HAP-1 (cell line): ENCODE measurements at regions not wholly inside any gene's neighbourhood (a gene's known extent, or its start where the extent isn't known, plus 50 kb on each side); places are given as distances from the start of the nearest gene placed in this dataset.

Source experiments
- DNase-seq, 2 experiments: peaks; one replicate each; pipeline ENCODE4 v3.0.0-alpha.2; 2016 to 2020; ENCODE audit warnings: low spot score in 2 of 2
- H3K27me3 ChIP-seq: fragments of 250-450 bp; sonication (Bioruptor Pico); 2 replicates; pipeline ENCODE4 v1.5.1; 2020; ENCODE audit warnings: low read depth, mild to moderate bottlenecking, moderate library complexity
- H3K36me3 ChIP-seq: fragments of 250-450 bp; sonication (Bioruptor Pico); replicated peaks from 2 replicates; pipeline ENCODE4 v1.5.1; 2020; ENCODE audit warnings: mild to moderate bottlenecking
- H3K4me1 ChIP-seq: fragments of 250-450 bp; sonication (Bioruptor Pico); 2 replicates; pipeline ENCODE4 v1.5.1; 2020; ENCODE audit warnings: mild to moderate bottlenecking
- H3K4me3 ChIP-seq: fragments of 250-450 bp; sonication (Bioruptor Pico); 2 replicates; pipeline ENCODE4 v1.5.1; 2020; ENCODE audit warnings: mild to moderate bottlenecking, moderate library complexity
- H3K9me3 ChIP-seq: fragments of 250-450 bp; sonication (Bioruptor Pico); 2 replicates; pipeline ENCODE4 v1.5.1; 2020; ENCODE audit warnings: mild to moderate bottlenecking, moderate library complexity
- in situ Hi-C: fragments of 300-500 bp; cut with MboI; formaldehyde crosslinking; loops from 3 replicates; pipeline ENCODE4 v1.14.3; 2020; ENCODE audit warnings: low sequenced_read_pairs, inconsistent platforms, mixed read lengths

- no peak for DNase-seq
- in situ Hi-C loops = no loop called here
- H3K27me3 ChIP-seq = no peaks in the 10 kb centered on the region
- no peaks in the 10 kb centered on the region for H3K36me3 ChIP-seq
- H3K4me1 ChIP-seq = peaks cover 22% of the 10 kb centered on the region
- H3K4me3 ChIP-seq = no peak overlapping the region
- no peaks in the 10 kb centered on the region for H3K9me3 ChIP-seq
These were observed 416.0 kb upstream of the TMCO5A start for GRCh38 chr15:37518436-37518835.

- Histone ChIP-seq H3K36me3 (no peaks in the 10 kb centered on the region), H3K4me3 (no peak overlapping the region), H3K4me1 (peaks cover 22% of the 10 kb centered on the region), H3K9me3 (no peaks in the 10 kb centered on the region), H3K27me3 (no peaks in the 10 kb centered on the region)
- in situ Hi-C loops = no loop called here
- DNase-seq = no peak
These were observed 414.4 kb upstream of the TMCO5A start for GRCh38 chr15:37520026-37520425.

GRCh38 chr15:37520882-37521281, 413.6 kb upstream of the TMCO5A start:
- Histone ChIP-seq H3K4me1 (peaks cover 22% of the 10 kb centered on the region), H3K36me3 (no peaks in the 10 kb centered on the region), H3K4me3 (no peak overlapping the region), H3K9me3 (no peaks in the 10 kb centered on the region), H3K27me3 (no peaks in the 10 kb centered on the region)
- in situ Hi-C loops = no loop called here
- DNase-seq = no peak

GRCh38 chr15:37524601-37525000, 409.8 kb upstream of the TMCO5A start:
- no peaks in the 10 kb centered on the region for H3K4me1 ChIP-seq
- H3K4me3 ChIP-seq = no peak overlapping the region
- H3K9me3 ChIP-seq = no peaks in the 10 kb centered on the region
- no peaks in the 10 kb centered on the region for H3K27me3 ChIP-seq
- in situ Hi-C loops = no loop called here
- no peaks in the 10 kb centered on the region for H3K36me3 ChIP-seq
- DNase-seq = no peak

GRCh38 chr15:37528432-37528831, 406.0 kb upstream of the TMCO5A start:
- Histone ChIP-seq H3K9me3 (no peaks in the 10 kb centered on the region), H3K4me3 (no peak overlapping the region), H3K36me3 (no peaks in the 10 kb centered on the region), H3K27me3 (no peaks in the 10 kb centered on the region), H3K4me1 (no peaks in the 10 kb centered on the region)
- DNase-seq = no peak
- in situ Hi-C loops = no loop called here

- no peak for DNase-seq
- H3K4me1 ChIP-seq = no peaks in the 10 kb centered on the region
- in situ Hi-C loops = no loop called here
- no peaks in the 10 kb centered on the region for H3K9me3 ChIP-seq
- H3K27me3 ChIP-seq = no peaks in the 10 kb centered on the region
- H3K36me3 ChIP-seq = no peaks in the 10 kb centered on the region
- H3K4me3 ChIP-seq = no peak overlapping the region
These were observed 397.4 kb upstream of the TMCO5A start for GRCh38 chr15:37536967-37537605.

- in situ Hi-C loops = no loop called here
- H3K27me3 ChIP-seq = no peaks in the 10 kb centered on the region
- no peaks in the 10 kb centered on the region for H3K9me3 ChIP-seq
- no peak overlapping the region for H3K4me3 ChIP-seq
- no peaks in the 10 kb centered on the region for H3K36me3 ChIP-seq
- H3K4me1 ChIP-seq = no peaks in the 10 kb centered on the region
- no peak for DNase-seq
These were observed 396.6 kb upstream of the TMCO5A start for GRCh38 chr15:37537802-37538201.

- Histone ChIP-seq H3K36me3 (no peaks in the 10 kb centered on the region), H3K4me1 (no peaks in the 10 kb centered on the region), H3K4me3 (no peak overlapping the region), H3K9me3 (no peaks in the 10 kb centered on the region), H3K27me3 (no peaks in the 10 kb centered on the region)
- in situ Hi-C loops = no loop called here
- no peak for DNase-seq
These were observed 386.3 kb upstream of the TMCO5A start for GRCh38 chr15:37548116-37548515.

GRCh38 chr15:37550360-37551024, 383.9 kb upstream of the TMCO5A start:
- no peaks in the 10 kb centered on the region for H3K36me3 ChIP-seq
- in situ Hi-C loops = no loop called here
- no peaks in the 10 kb centered on the region for H3K9me3 ChIP-seq
- no peak overlapping the region for H3K4me3 ChIP-seq
- no peaks in the 10 kb centered on the region for H3K4me1 ChIP-seq
- no peak for DNase-seq
- no peaks in the 10 kb centered on the region for H3K27me3 ChIP-seq

- Histone ChIP-seq H3K4me1 (0 out of 2 replicates have a peak, but pooled peaks cover 3% of the 10 kb centered on the region), H3K9me3 (no peaks in the 10 kb centered on the region), H3K4me3 (no peak overlapping the region), H3K27me3 (no peaks in the 10 kb centered on the region), H3K36me3 (no peaks in the 10 kb centered on the region)
- in situ Hi-C loops = no loop called here
- DNase-seq = no peak
These were observed 362.0 kb upstream of the TMCO5A start for GRCh38 chr15:37572401-37572800.

GRCh38 chr15:37574985-37575384, 359.5 kb upstream of the TMCO5A start:
- no peak overlapping the region for H3K4me3 ChIP-seq
- H3K9me3 ChIP-seq = no peaks in the 10 kb centered on the region
- peaks cover 25% of the 10 kb centered on the region for H3K4me1 ChIP-seq
- in situ Hi-C loops = no loop called here
- no peaks in the 10 kb centered on the region for H3K27me3 ChIP-seq
- no peaks in the 10 kb centered on the region for H3K36me3 ChIP-seq
- no peak for DNase-seq

GRCh38 chr15:37576952-37577351, 357.5 kb upstream of the TMCO5A start:
- Histone ChIP-seq H3K27me3 (no peaks in the 10 kb centered on the region), H3K4me1 (peaks cover 25% of the 10 kb centered on the region), H3K4me3 (no peak overlapping the region), H3K9me3 (no peaks in the 10 kb centered on the region), H3K36me3 (no peaks in the 10 kb centered on the region)
- DNase-seq = no peak
- in situ Hi-C loops = no loop called here

GRCh38 chr15:37581866-37582532, 352.4 kb upstream of the TMCO5A start:
- no peak for DNase-seq
- in situ Hi-C loops = no loop called here
- H3K4me1 ChIP-seq = peaks cover 25% of the 10 kb centered on the region

GRCh38 chr15:37582852-37583251, 351.6 kb upstream of the TMCO5A start:
- no peak for DNase-seq
- no peak overlapping the region for H3K4me3 ChIP-seq
- H3K4me1 ChIP-seq = peaks cover 20% of the 10 kb centered on the region
- no peaks in the 10 kb centered on the region for H3K27me3 ChIP-seq
- in situ Hi-C loops = no loop called here
- H3K9me3 ChIP-seq = peaks cover 3% of the 10 kb centered on the region
- H3K36me3 ChIP-seq = no peaks in the 10 kb centered on the region

More at GRCh38 chr15:37581866-37582532, 352.4 kb upstream of the TMCO5A start:
- H3K9me3 ChIP-seq = peaks cover 3% of the 10 kb centered on the region
- no peaks in the 10 kb centered on the region for H3K36me3 ChIP-seq
- H3K27me3 ChIP-seq = no peaks in the 10 kb centered on the region
- H3K4me3 ChIP-seq = no peak overlapping the region
